Thyroid gland (tissue), 4 donors: ENCODE measurements at regions not wholly inside any gene's neighbourhood (a gene's known extent, or its start where the extent isn't known, plus 50 kb on each side); places are given as distances from the start of the nearest gene placed in this dataset.

Experiments
- DNase-seq, 2 donors: peaks; one replicate each; pipeline ENCODE4 v3.0.0-alpha.2; 2019
- H3K27ac ChIP-seq, 3 donors: fragments of 200-600 bp; sonication (generic); 1 replicate in 2 of 3; 2 replicates in 1 of 3; pipeline ENCODE4 v1.5.1; 2016 to 2019; ENCODE audit warnings: mild to moderate bottlenecking in 1 of 3, moderate library complexity in 1 of 3
- H3K27me3 ChIP-seq: fragments of 200-600 bp; sonication (generic); one replicate; pipeline ENCODE4 v1.5.1; 2019
- H3K36me3 ChIP-seq, 2 donors: fragments of 200-600 bp; sonication (generic); one replicate each; pipeline ENCODE4 v1.5.1; 2016 to 2019
- H3K4me1 ChIP-seq, 2 donors: fragments of 200-600 bp; sonication (generic); one replicate each; pipeline ENCODE4 v1.5.1; 2017 to 2019
- H3K4me3 ChIP-seq, 3 donors: fragments of 200-600 bp; sonication (generic); replicated peaks in 1 of 3; 1 replicate in 2 of 3; 2 replicates in 1 of 3; pipeline ENCODE4 v1.5.1; 2016; ENCODE audit warnings: mild to moderate bottlenecking in 1 of 3
- H3K9me3 ChIP-seq: fragments of 200-600 bp; sonication (generic); one replicate; pipeline ENCODE4 v1.5.1; 2017
- POLR2A ChIP-seq, 2 donors: fragments of 450-650 bp; IDR thresholded peaks; one replicate each; pipeline ENCODE4 v1.6.1; 2017; ENCODE audit warnings: antibody characterized with exemption in 2 of 2, mild to moderate bottlenecking in 2 of 2, moderate library complexity in 1 of 2
- WGBS, 2 donors: methylation state at CpG; one replicate each; pipeline ENCODE4 v1.1.5; 2017; 5-methylcytosine and 5-hydroxymethylcytosine counted together
- intact Hi-C: fragments of 100-400 bp; cut with DNase I; formaldehyde crosslinking; loops from one replicate; pipeline ENCODE4 v1.15.1; 2023
- TF ChIP-seq, protein P1 (sequence below), 6 experiments: fragments of 200-600 bp in 3 of 6; fragments of 450-650 bp in 3 of 6; sonication (generic) in 3 of 6; IDR thresholded peaks; one replicate each; pipeline ENCODE4 v1.5.1; 2016 to 2019; ENCODE audit warnings: antibody characterized with exemption in 6 of 6, mild to moderate bottlenecking in 2 of 6, inconsistent platforms in 1 of 6, moderate library complexity in 1 of 6

GRCh38 chr11:109071262-109071661 is 350.7 kb upstream of the C11orf87 start:
- Histone ChIP-seq H3K27ac (no peak overlapping the region), H3K4me3 (no peak overlapping the region), H3K36me3 (no peaks in the 10 kb centered on the region), H3K27me3 (no peaks in the 10 kb centered on the region), H3K9me3 (no peaks in the 10 kb centered on the region), H3K4me1 (no peaks in the 10 kb centered on the region)
- intact Hi-C loops = no loop called here
- TF ChIP-seq, protein P1, sequence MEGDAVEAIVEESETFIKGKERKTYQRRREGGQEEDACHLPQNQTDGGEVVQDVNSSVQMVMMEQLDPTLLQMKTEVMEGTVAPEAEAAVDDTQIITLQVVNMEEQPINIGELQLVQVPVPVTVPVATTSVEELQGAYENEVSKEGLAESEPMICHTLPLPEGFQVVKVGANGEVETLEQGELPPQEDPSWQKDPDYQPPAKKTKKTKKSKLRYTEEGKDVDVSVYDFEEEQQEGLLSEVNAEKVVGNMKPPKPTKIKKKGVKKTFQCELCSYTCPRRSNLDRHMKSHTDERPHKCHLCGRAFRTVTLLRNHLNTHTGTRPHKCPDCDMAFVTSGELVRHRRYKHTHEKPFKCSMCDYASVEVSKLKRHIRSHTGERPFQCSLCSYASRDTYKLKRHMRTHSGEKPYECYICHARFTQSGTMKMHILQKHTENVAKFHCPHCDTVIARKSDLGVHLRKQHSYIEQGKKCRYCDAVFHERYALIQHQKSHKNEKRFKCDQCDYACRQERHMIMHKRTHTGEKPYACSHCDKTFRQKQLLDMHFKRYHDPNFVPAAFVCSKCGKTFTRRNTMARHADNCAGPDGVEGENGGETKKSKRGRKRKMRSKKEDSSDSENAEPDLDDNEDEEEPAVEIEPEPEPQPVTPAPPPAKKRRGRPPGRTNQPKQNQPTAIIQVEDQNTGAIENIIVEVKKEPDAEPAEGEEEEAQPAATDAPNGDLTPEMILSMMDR (IDR thresholded peaks at IDR 0.05) = no peak
- no peak for TF ChIP-seq POLR2A (IDR thresholded peaks at IDR 0.05)
- no peak for DNase-seq

- H3K4me1 ChIP-seq = no peaks in the 10 kb centered on the region
- H3K4me3 ChIP-seq = no peak overlapping the region
- intact Hi-C loops = no loop called here
- no peak overlapping the region for H3K27ac ChIP-seq
- 63 to 65% methylated on average over 5 of the region's 5 CpGs for WGBS, 2 donors
- no peaks in the 10 kb centered on the region for H3K36me3 ChIP-seq
- H3K9me3 ChIP-seq = no peaks in the 10 kb centered on the region
- H3K27me3 ChIP-seq = no peaks in the 10 kb centered on the region
- peak in 1 of 2 donors; percentile 1 for DNase-seq
- TF ChIP-seq POLR2A (IDR thresholded peaks at IDR 0.05) = no peak
- TF ChIP-seq, protein P1 (IDR thresholded peaks at IDR 0.05) = no peak
These were observed 350.1 kb upstream of the C11orf87 start for GRCh38 chr11:109071712-109072524.

GRCh38 chr11:109073032-109073822 is 348.8 kb upstream of the C11orf87 start:
- H3K27ac ChIP-seq = no peak overlapping the region
- H3K4me1 ChIP-seq = no peaks in the 10 kb centered on the region
- intact Hi-C loops = no loop called here
- H3K27me3 ChIP-seq = no peaks in the 10 kb centered on the region
- no peak overlapping the region for H3K4me3 ChIP-seq
- H3K36me3 ChIP-seq = no peaks in the 10 kb centered on the region
- DNase-seq = no peak
- TF ChIP-seq, protein P1 (IDR thresholded peaks at IDR 0.05) = no peak
- no peak for TF ChIP-seq POLR2A (IDR thresholded peaks at IDR 0.05)
- WGBS, 2 donors = 91 to 96% methylated on average over 4 of the region's 4 CpGs
- H3K9me3 ChIP-seq = no peaks in the 10 kb centered on the region

DNA sequence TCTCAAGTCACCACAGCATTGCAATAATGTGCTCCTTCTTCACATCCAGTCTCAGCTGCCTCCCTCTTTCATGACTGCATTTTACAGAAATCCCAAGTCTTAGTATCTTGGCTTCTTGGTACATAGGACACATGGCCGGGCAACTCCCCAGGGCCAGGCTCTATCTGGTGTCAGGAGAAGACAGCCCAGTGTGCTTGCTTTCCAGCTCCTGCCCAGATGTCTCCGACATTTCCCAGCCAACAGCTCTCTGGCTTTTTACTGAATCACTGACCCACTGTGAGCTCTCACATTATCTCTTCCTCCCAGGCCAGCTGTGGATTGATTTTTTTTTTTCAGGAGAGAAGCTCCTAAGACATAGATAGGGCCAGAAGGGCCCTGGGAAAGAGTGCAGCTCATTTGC is 346.0 kb upstream of the C11orf87 start:
- no peak overlapping the region for H3K27ac ChIP-seq
- no peaks in the 10 kb centered on the region for H3K4me1 ChIP-seq
- TF ChIP-seq POLR2A (IDR thresholded peaks at IDR 0.05) = no peak
- 80% methylated on average over 2 of the region's 2 CpGs for WGBS, 2 donors
- H3K27me3 ChIP-seq = no peaks in the 10 kb centered on the region
- DNase-seq = no peak
- H3K9me3 ChIP-seq = no peaks in the 10 kb centered on the region
- no peaks in the 10 kb centered on the region for H3K36me3 ChIP-seq
- no peak overlapping the region for H3K4me3 ChIP-seq
- intact Hi-C loops = no loop called here

DNA sequence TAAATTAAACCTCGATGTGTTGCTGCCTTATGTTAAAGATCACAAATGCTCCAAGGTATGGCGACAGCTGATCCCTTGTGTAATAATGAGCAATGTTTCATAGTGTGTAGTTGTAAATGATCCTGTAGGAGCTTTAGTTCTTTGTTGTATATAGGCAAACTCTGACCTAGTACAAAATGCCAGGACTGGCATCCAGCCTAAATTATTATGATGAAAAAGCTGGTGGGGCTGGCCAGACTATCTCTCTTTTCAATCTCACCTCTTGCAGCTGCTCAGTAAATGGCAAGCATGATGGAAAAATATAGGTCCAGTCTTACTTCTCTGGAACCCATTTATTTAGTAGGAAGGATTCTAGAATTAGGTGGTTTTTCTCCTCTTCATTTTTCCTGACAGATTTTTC is 345.1 kb upstream of the C11orf87 start:
- H3K4me3 ChIP-seq = no peak overlapping the region
- no peaks in the 10 kb centered on the region for H3K4me1 ChIP-seq
- intact Hi-C loops = no loop called here
- no peaks in the 10 kb centered on the region for H3K36me3 ChIP-seq
- TF ChIP-seq POLR2A (IDR thresholded peaks at IDR 0.05) = no peak
- TF ChIP-seq, protein P1 (IDR thresholded peaks at IDR 0.05) = no peak
- no peak for DNase-seq
- no peak overlapping the region for H3K27ac ChIP-seq
- WGBS, 2 donors = 58 to 73% methylated on average over 2 of the region's 2 CpGs
- H3K9me3 ChIP-seq = no peaks in the 10 kb centered on the region
- H3K27me3 ChIP-seq = no peaks in the 10 kb centered on the region
